ENCODE measurements at regions not wholly inside any gene's neighbourhood (a gene's known extent, or its start where the extent isn't known, plus 50 kb on each side); places are given as distances from the start of the nearest gene placed in this dataset.

GRCh38 chr1:34328281-34328799, 151.6 kb downstream of the C1orf94 start:
- TF ChIP-seq CTCF (IDR thresholded peaks at IDR 0.05), result no peak
- no peak for TF ChIP-seq POLR2A (IDR thresholded peaks at IDR 0.05)
- intact Hi-C loops (cut with DNase I; ENCODE audit: low total_unique reads), result no loop called here
- no peak for DNase-seq (ENCODE audit: low spot score in 2 of 2)
- 30 to 36% methylated on average over 8 of the region's 8 CpGs for WGBS, 2 donors
- H3K4me3 ChIP-seq (ENCODE audit: low read depth, poor library complexity, severe bottlenecking), result no peak overlapping the region

- intact Hi-C loops (cut with DNase I; ENCODE audit: low total_unique reads), result no loop called here
- no peak overlapping the region for H3K4me3 ChIP-seq (ENCODE audit: low read depth, poor library complexity, severe bottlenecking)
- no peak for DNase-seq (ENCODE audit: low spot score in 2 of 2)
- 50 to 61% methylated on average over 3 of the region's 3 CpGs for WGBS, 2 donors
- TF ChIP-seq CTCF (IDR thresholded peaks at IDR 0.05) (no peak), POLR2A (IDR thresholded peaks at IDR 0.05) (no peak)
Observed at GRCh38 chr1:34330061-34330460, 153.4 kb downstream of the C1orf94 start.

DNA sequence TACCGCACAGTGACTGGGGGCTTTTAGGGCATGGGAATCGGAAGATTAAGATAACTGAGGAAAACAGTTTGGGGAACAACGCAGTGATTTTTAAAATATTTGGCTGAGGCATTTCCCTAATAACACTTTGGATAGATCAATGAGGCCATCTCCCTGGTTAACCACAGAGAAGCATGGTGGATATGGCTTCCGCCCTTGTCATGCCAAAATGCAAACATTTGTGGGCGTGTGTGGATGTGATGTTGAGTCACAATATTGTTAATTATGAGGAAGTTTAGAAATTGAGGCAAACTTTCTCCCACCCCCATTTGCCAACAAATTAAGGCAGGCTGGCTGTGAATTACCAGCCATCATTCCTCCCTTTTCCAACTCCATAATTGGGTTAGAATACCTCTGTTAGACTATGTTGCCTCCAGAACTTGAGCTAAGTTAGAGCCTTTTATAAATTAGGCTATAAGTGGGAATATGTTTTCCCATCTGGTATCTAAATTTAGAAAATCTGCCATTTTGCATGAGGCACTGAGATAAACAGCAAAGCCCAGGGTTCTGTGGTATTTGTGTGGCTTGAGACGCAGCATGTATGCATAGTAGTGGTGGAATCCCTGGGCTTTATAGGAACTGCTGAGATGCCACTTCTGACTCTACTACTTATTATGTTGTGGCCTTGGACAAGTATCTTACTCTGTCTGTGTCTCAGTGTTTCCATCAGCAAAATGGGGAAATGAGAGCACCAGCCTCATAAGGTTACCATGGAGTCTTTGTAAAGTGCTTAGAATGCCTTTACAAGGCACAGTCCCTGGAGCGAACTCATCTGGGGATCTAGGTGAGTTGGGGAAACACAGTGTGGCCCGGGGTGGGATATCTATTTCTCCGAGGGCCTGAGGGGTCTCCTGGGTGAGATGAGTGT, 154.6 kb downstream of the C1orf94 start:
- no peak for TF ChIP-seq CTCF (IDR thresholded peaks at IDR 0.05)
- no peak for TF ChIP-seq POLR2A (IDR thresholded peaks at IDR 0.05)
- 87 to 89% methylated on average over 9 of the region's 9 CpGs for WGBS, 2 donors
- intact Hi-C loops (cut with DNase I; ENCODE audit: low total_unique reads), result no loop called here
- no peak for DNase-seq (ENCODE audit: low spot score in 2 of 2)
- H3K4me3 ChIP-seq (ENCODE audit: low read depth, poor library complexity, severe bottlenecking), result no peak overlapping the region

DNA sequence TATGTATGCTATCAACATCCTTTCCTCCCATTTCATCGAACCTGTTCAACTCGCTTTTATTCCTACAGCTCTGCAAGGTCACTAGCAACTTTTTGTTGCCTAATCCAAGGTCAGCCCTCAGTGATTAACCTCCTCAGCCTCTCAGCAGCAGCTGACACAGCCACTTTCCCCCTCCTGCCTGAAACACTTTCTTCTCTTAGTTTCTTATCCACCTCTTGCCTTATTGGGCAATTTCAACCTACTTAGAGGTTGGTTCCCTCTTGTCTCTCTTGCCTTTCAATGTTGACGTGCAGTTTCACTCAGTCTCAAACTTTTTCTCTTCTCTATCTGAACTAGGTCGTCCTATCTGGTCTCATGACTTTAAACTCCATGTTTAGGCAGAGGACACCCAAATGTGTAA, 156.3 kb downstream of the C1orf94 start:
- DNase-seq (ENCODE audit: low spot score in 2 of 2), result no peak
- TF ChIP-seq POLR2A (IDR thresholded peaks at IDR 0.05), result no peak
- TF ChIP-seq CTCF (IDR thresholded peaks at IDR 0.05), result no peak
- WGBS, 2 donors, result 42 to 45% methylated on average over 3 of the region's 4 CpGs
- intact Hi-C loops (cut with DNase I; ENCODE audit: low total_unique reads), result no loop called here
- no peak overlapping the region for H3K4me3 ChIP-seq (ENCODE audit: low read depth, poor library complexity, severe bottlenecking)

GRCh38 chr1:34338871-34339270, 162.2 kb downstream of the C1orf94 start:
- DNase-seq (ENCODE audit: low spot score in 2 of 2), result no peak
- intact Hi-C loops (cut with DNase I; ENCODE audit: low total_unique reads), result no loop called here
- WGBS, 2 donors, result 47 to 60% methylated on average over 1 of the region's 1 CpG
- H3K4me3 ChIP-seq (ENCODE audit: low read depth, poor library complexity, severe bottlenecking), result no peak overlapping the region
- no peak for TF ChIP-seq CTCF (IDR thresholded peaks at IDR 0.05)
- TF ChIP-seq POLR2A (IDR thresholded peaks at IDR 0.05), result no peak

Data from lower leg skin (tissue), 4 donors.